Cardiac fibroblast (primary cell): ENCODE measurements at regions not wholly inside any gene's neighbourhood (a gene's known extent, or its start where the extent isn't known, plus 50 kb on each side); places are given as distances from the start of the nearest gene placed in this dataset.

Source experiments
- DNase-seq, 2 donors: peaks; one replicate each; pipeline versions ENCODE4 v3.0.0 to v3.0.0-alpha.2; 2010; ENCODE audit warnings: low read depth in 2 of 2
- H3K4me3 ChIP-seq, 2 donors: replicated peaks in 1 of 2; 1 replicate in 1 of 2; 2 replicates in 1 of 2; pipeline ENCODE4 v1.5.1; 2011; ENCODE audit warnings: low read depth in 2 of 2, low read length in 2 of 2, mild to moderate bottlenecking in 2 of 2, moderate library complexity in 1 of 2
- CTCF ChIP-seq: IDR thresholded peaks from one replicate; pipeline ENCODE4 v1.5.1; 2011; ENCODE audit warnings: low read depth, mild to moderate bottlenecking, low read length, inconsistent platforms

- H3K4me3 ChIP-seq = no peak overlapping the region
- DNase-seq = no peak
- TF ChIP-seq CTCF = no peak
These were observed 130.2 kb upstream of the CSF3R start for GRCh38 chr1:36612881-36613280.

DNA sequence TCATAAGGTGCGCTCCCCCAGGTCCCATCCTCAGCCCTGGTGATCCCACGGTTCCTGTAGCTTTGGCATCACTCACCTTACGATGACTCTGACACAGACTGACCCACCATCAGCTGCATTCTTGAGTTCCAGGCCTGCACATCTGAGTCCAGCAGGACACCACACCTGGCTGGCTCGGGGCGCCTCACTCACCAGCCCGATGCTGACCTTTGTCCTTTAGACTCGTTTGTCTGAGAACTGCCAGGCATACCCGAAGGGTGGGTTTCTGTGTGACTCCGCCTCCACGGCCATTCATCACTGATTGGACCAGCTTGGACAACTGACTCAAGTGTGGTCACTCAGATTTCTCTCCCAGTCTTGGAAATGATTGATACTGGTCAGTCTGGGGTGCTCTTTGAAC lies 129.4 kb upstream of the CSF3R start:
- H3K4me3 ChIP-seq = no peak overlapping the region
- no peak for TF ChIP-seq CTCF
- DNase-seq = no peak

DNA sequence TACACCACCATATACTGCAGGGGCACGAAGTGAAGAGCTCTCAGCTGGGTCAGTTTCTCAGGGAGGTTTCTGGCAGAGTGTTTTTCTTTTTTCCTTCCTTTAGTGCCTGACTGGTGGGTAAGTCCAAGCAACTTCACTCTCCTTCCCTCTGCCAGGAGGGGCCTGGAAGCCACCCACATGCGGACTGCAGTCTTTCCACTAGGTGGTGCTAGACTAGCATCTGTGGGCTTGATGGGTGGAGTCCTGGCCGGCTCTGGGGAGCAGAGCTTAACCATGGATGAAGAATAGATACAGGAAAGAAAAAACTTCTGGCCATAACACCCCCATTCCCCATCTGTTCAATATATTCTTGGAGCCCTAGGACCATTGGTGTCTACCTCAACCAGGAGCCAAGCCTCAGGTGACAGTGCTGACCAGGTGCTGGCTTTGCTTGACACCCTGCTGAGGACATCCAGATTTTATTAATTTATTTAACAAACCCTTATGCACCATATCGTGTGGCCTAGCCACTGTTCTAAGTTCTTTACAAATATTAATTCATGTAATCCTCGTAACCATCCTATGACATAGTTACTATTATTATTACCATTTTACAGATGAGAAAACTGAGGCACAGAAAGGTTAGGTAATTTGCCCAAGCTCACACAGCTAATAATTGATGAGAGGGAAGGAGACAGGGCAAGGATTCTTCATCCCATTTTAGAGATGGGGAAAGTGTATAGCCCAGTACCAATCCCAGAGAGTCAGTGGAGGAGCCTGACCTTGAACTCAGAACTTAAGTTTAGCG lies 126.7 kb upstream of the CSF3R start:
- DNase-seq = peak; percentile 50 to 56
- no peak overlapping the region for H3K4me3 ChIP-seq
- TF ChIP-seq CTCF = peak; percentile 73

DNA sequence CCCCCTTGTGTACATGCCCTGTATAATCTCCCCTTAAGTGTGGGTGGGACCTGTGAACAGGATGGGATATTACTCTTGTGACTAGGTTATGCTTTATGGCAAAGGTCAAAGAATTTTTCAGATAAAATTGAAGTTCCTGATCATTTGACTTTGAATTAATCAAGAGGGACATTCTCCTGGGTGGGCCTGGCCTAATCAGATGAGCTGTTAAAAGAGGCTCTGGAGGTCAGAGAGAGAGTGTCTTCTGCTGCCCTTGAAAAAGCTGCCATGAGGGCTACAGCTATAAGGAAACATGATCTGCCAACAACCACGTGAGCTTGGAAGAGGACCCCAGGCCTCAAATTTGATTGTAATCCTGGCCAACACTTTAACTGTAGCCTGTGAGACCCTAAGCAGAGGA lies 125.6 kb upstream of the CSF3R start:
- no peak for DNase-seq
- no peak for TF ChIP-seq CTCF
- H3K4me3 ChIP-seq = no peak overlapping the region

- no peak for DNase-seq
- TF ChIP-seq CTCF = no peak
- no peak overlapping the region for H3K4me3 ChIP-seq
These were observed 124.5 kb upstream of the CSF3R start for GRCh38 chr1:36607263-36607651.

- no peak for TF ChIP-seq CTCF
- H3K4me3 ChIP-seq = no peak overlapping the region
- no peak for DNase-seq
These were observed 124.0 kb upstream of the CSF3R start for GRCh38 chr1:36606641-36607262.
